Osteoblast (primary cell): ENCODE measurements at regions not wholly inside any gene's neighbourhood (a gene's known extent, or its start where the extent isn't known, plus 50 kb on each side); places are given as distances from the start of the nearest gene placed in this dataset.

ENCODE experiments used
- DNase-seq: peaks from one replicate; pipeline ENCODE4 v3.0.0; 2011; ENCODE audit warnings: low spot score, mixed read lengths; ENCODE audit not compliant: insufficient read length; ENCODE audit errors: missing footprints
- H2AFZ ChIP-seq: 2 replicates; pipeline ENCODE4 v1.6.0; 2011; ENCODE audit warnings: mild to moderate bottlenecking, low read length
- H3K27ac ChIP-seq: 2 replicates; pipeline ENCODE4 v1.5.1; 2011; ENCODE audit warnings: mild to moderate bottlenecking, low read depth, low read length, moderate library complexity
- H3K27me3 ChIP-seq: 2 replicates; pipeline ENCODE4 v1.6.0; 2012; ENCODE audit warnings: mild to moderate bottlenecking, control low read depth, inconsistent platforms, low read length, moderate library complexity; ENCODE audit not compliant: insufficient read depth
- H3K36me3 ChIP-seq: 2 replicates; pipeline ENCODE4 v1.5.1; 2011; ENCODE audit warnings: mild to moderate bottlenecking, low read length, control low read depth, moderate library complexity; ENCODE audit not compliant: insufficient read depth
- H3K4me1 ChIP-seq: 2 replicates; pipeline ENCODE4 v1.5.1; 2011; ENCODE audit warnings: mild to moderate bottlenecking, low read length, control low read depth, moderate library complexity; ENCODE audit not compliant: insufficient read depth
- H3K4me2 ChIP-seq: 2 replicates; pipeline ENCODE4 v1.6.0; 2011; ENCODE audit warnings: mild to moderate bottlenecking, low read length; ENCODE audit not compliant: insufficient read depth
- H3K4me3 ChIP-seq: fragments of 200-600 bp; sonication (generic); 3 replicates; pipeline ENCODE4 v1.5.1; 2012; ENCODE audit warnings: mild to moderate bottlenecking, low read length, inconsistent platforms; ENCODE audit not compliant: insufficient read depth
- H3K79me2 ChIP-seq: 2 replicates; pipeline ENCODE4 v1.6.0; 2012; ENCODE audit warnings: mild to moderate bottlenecking, low read length, control low read depth, inconsistent platforms; ENCODE audit not compliant: insufficient read depth
- H3K9me3 ChIP-seq: 2 replicates; pipeline ENCODE4 v1.5.1; 2011; ENCODE audit warnings: low read depth, low read length, control low read depth
- H4K20me1 ChIP-seq: 2 replicates; pipeline ENCODE4 v1.6.0; 2012; ENCODE audit warnings: mild to moderate bottlenecking, low read length, control low read depth; ENCODE audit not compliant: insufficient read depth
- CTCF ChIP-seq: IDR thresholded peaks from 2 replicates; pipeline ENCODE4 v1.5.1; 2011; ENCODE audit warnings: mild to moderate bottlenecking, low read depth, low read length, moderate library complexity; ENCODE audit errors: extremely low read depth

- H3K4me3 ChIP-seq: no peak overlapping the region
- no peak for DNase-seq
- no peak overlapping the region for H3K27ac ChIP-seq
Measured at GRCh38 chr5:78698191-78698791, 49.7 kb upstream of the LHFPL2 start.

More at GRCh38 chr5:78698191-78698791, 49.7 kb upstream of the LHFPL2 start:
- H3K36me3 ChIP-seq: no peaks in the 10 kb centered on the region
- no peaks in the 10 kb centered on the region for H3K27me3 ChIP-seq
- peak overlapping the region; percentile 21 for H2AFZ ChIP-seq
- H3K79me2 ChIP-seq: no peaks in the 10 kb centered on the region
- TF ChIP-seq CTCF: no peak
- no peak overlapping the region for H3K4me2 ChIP-seq
- H3K4me1 ChIP-seq: peaks cover 18% of the 10 kb centered on the region
- no peaks in the 10 kb centered on the region for H4K20me1 ChIP-seq
- no peaks in the 10 kb centered on the region for H3K9me3 ChIP-seq
